ENCODE measurements at regions not wholly inside any gene's neighbourhood (a gene's known extent, or its start where the extent isn't known, plus 50 kb on each side); places are given as distances from the start of the nearest gene placed in this dataset.

DNA sequence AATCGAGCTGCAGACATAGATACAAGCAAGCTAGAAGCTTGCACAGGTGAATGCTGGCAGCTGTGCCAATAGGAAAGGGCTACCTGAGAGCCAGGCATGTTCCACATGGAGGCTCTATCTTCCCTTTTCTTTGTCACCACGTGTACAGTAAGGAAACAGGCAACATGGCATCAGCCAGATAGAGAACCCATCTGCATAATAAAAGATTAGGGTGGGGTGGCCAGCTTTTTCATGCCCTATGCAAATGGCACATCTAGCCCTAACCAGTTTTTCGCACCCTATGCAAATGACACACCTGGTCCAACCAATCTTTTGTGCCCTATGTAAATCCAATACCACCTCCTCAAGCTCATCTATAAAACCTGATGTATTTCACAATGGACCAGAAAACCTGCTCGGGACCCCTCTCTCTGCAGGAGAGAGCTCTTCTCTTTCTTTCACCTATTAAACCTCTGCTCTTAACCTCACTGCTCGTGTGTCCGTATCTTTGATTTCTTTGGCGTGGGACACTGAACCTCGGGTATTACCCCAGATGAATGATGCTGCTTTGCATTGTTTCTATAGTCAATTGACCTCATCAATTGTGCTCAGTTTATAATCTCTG, 93.9 kb downstream of the SLC30A10 start:
- TF ChIP-seq, protein P1, sequence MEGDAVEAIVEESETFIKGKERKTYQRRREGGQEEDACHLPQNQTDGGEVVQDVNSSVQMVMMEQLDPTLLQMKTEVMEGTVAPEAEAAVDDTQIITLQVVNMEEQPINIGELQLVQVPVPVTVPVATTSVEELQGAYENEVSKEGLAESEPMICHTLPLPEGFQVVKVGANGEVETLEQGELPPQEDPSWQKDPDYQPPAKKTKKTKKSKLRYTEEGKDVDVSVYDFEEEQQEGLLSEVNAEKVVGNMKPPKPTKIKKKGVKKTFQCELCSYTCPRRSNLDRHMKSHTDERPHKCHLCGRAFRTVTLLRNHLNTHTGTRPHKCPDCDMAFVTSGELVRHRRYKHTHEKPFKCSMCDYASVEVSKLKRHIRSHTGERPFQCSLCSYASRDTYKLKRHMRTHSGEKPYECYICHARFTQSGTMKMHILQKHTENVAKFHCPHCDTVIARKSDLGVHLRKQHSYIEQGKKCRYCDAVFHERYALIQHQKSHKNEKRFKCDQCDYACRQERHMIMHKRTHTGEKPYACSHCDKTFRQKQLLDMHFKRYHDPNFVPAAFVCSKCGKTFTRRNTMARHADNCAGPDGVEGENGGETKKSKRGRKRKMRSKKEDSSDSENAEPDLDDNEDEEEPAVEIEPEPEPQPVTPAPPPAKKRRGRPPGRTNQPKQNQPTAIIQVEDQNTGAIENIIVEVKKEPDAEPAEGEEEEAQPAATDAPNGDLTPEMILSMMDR (IDR thresholded peaks at IDR 0.05 in 8 of 11, conservative IDR thresholded peaks at IDR 0.05 in 3 of 11): no peak
- TF ChIP-seq POLR2A (IDR thresholded peaks at IDR 0.05) (no peak), POLR2AphosphoS5 (IDR thresholded peaks at IDR 0.05) (no peak)
